ENCODE measurements at regions not wholly inside any gene's neighbourhood (a gene's known extent, or its start where the extent isn't known, plus 50 kb on each side); places are given as distances from the start of the nearest gene placed in this dataset.
A peak's percentile ranks its signal among the peaks of the same experiment; 100 is the strongest.

DNA sequence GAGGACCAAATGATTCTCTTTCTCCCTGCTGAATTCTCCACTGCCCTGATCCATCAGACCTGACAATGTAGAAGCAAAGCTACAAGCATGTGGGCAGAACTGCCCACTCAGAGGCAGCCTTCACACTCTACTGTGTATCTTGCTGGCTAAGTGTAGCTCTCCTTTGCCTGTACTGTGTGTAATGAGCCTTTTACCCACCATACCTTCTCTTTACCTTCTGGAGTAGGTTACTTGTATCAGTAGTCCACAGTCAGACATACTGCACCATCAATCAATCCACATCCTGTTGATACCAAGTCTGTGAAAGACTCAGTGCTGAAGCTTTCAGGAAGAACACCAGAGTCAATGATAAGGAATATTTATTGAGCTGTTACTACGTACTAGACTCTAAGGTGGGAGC, 440.7 kb upstream of the ARHGEF26 start:
- Histone ChIP-seq H3K79me2 (ENCODE audit: insufficient read depth, low read length) (no peaks in the 10 kb centered on the region), H3K36me3 (replicated peaks in 1 of 2; ENCODE audit: control insufficient read depth in 1 of 2, insufficient read depth in 2 of 2, low read length in 2 of 2) (no peaks in the 10 kb centered on the region), H4K20me1 (ENCODE audit: insufficient read depth, low read length) (no peaks in the 10 kb centered on the region), H3K4me1 (ENCODE audit: control insufficient read depth in 1 of 2, insufficient read depth in 2 of 2, low read length in 2 of 2) (peaks cover 15 to 21% of the 10 kb centered on the region in 2 donors), H3K4me3 (replicated peaks in 1 of 3; ENCODE audit: low read depth in 2 of 3, low read length in 3 of 3) (no peak overlapping the region), H3K4me2 (replicated peaks; ENCODE audit: extremely low read depth, low read length, poor library complexity, severe bottlenecking) (no peak overlapping the region), H3K9ac (ENCODE audit: insufficient read depth, low read length, poor library complexity, severe bottlenecking) (no peak overlapping the region), H2AFZ (ENCODE audit: insufficient read depth, low read depth, low read length, poor library complexity, severe bottlenecking) (no peak overlapping the region), H3K27ac (ENCODE audit: low read depth in 1 of 2, low read length in 2 of 2) (peak overlapping the region in 1 of 2 donors; percentile 50), H3K27me3 (ENCODE audit: control insufficient read depth in 2 of 2, insufficient read depth in 2 of 2, low read length in 2 of 2) (no peaks in the 10 kb centered on the region), H3K9me3 (replicated peaks in 1 of 2; ENCODE audit: control insufficient read depth in 1 of 2, insufficient read depth in 1 of 2, low read length in 2 of 2) (no peaks in the 10 kb centered on the region)
- no peaks in the 10 kb centered on the region for H3K27me3 Mint-ChIP-seq (ENCODE audit: low read depth in 3 of 3)
- TF ChIP-seq, protein P1, sequence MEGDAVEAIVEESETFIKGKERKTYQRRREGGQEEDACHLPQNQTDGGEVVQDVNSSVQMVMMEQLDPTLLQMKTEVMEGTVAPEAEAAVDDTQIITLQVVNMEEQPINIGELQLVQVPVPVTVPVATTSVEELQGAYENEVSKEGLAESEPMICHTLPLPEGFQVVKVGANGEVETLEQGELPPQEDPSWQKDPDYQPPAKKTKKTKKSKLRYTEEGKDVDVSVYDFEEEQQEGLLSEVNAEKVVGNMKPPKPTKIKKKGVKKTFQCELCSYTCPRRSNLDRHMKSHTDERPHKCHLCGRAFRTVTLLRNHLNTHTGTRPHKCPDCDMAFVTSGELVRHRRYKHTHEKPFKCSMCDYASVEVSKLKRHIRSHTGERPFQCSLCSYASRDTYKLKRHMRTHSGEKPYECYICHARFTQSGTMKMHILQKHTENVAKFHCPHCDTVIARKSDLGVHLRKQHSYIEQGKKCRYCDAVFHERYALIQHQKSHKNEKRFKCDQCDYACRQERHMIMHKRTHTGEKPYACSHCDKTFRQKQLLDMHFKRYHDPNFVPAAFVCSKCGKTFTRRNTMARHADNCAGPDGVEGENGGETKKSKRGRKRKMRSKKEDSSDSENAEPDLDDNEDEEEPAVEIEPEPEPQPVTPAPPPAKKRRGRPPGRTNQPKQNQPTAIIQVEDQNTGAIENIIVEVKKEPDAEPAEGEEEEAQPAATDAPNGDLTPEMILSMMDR (IDR thresholded peaks at IDR 0.05) = no peak
- peaks cover 0 to 6% (median under 1%) of the 10 kb centered on the region in 7 donors for H3K9me3 Mint-ChIP-seq
- peak overlapping the region in 1 of 7 donors; percentile 25 for H3K27ac Mint-ChIP-seq
- DNase-seq = no peak
- intact Hi-C loops (cut with micrococcal nuclease) = no loop called here
- WGBS (ENCODE audit: insufficient coverage) = no CpG with 5 or more reads among the region's 1 CpG
- no peaks in the 10 kb centered on the region for H3K36me3 Mint-ChIP-seq
- no peak overlapping the region for H3K4me3 Mint-ChIP-seq
- H3K4me1 Mint-ChIP-seq = peaks cover 20% of the 10 kb centered on the region

DNA sequence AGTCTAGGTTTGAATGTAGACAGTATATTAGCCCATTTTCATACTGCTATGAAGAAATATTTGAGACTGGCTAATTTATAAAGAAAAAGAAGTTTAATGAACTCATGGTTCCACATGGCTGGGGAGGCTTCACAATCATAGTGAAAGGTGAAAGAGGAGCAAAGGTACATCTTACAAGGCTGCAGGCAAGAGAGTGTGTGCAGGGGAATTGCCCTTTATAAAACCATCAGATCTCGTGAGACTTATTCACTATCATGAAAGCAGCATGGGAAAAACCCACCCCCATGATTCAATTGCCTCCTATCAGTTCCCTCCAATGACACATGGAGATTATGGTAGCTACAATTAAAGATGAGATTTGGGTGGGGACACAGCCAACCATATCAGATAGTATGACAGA, 440.1 kb upstream of the ARHGEF26 start:
- no peak for DNase-seq
- Histone ChIP-seq H3K36me3 (replicated peaks in 1 of 2; ENCODE audit: control insufficient read depth in 1 of 2, insufficient read depth in 2 of 2, low read length in 2 of 2) (no peaks in the 10 kb centered on the region), H3K4me3 (replicated peaks in 1 of 3; ENCODE audit: low read depth in 2 of 3, low read length in 3 of 3) (no peak overlapping the region), H3K27ac (ENCODE audit: low read depth in 1 of 2, low read length in 2 of 2) (no peak overlapping the region), H4K20me1 (ENCODE audit: insufficient read depth, low read length) (no peaks in the 10 kb centered on the region), H2AFZ (ENCODE audit: insufficient read depth, low read depth, low read length, poor library complexity, severe bottlenecking) (no peak overlapping the region), H3K9me3 (replicated peaks in 1 of 2; ENCODE audit: control insufficient read depth in 1 of 2, insufficient read depth in 1 of 2, low read length in 2 of 2) (no peaks in the 10 kb centered on the region), H3K9ac (ENCODE audit: insufficient read depth, low read length, poor library complexity, severe bottlenecking) (no peak overlapping the region), H3K4me1 (ENCODE audit: control insufficient read depth in 1 of 2, insufficient read depth in 2 of 2, low read length in 2 of 2) (peaks cover 15 to 21% of the 10 kb centered on the region in 2 donors), H3K79me2 (ENCODE audit: insufficient read depth, low read length) (no peaks in the 10 kb centered on the region), H3K27me3 (ENCODE audit: control insufficient read depth in 2 of 2, insufficient read depth in 2 of 2, low read length in 2 of 2) (no peaks in the 10 kb centered on the region), H3K4me2 (replicated peaks; ENCODE audit: extremely low read depth, low read length, poor library complexity, severe bottlenecking) (no peak overlapping the region)
- intact Hi-C loops (cut with micrococcal nuclease) = no loop called here
- peaks cover 20% of the 10 kb centered on the region for H3K4me1 Mint-ChIP-seq
- H3K27me3 Mint-ChIP-seq (ENCODE audit: low read depth in 3 of 3) = no peaks in the 10 kb centered on the region
- no CpG with 5 or more reads among the region's 1 CpG for WGBS (ENCODE audit: insufficient coverage)
- TF ChIP-seq, protein P1 (IDR thresholded peaks at IDR 0.05) = no peak
- H3K4me3 Mint-ChIP-seq = no peak overlapping the region
- no peak overlapping the region for H3K27ac Mint-ChIP-seq
- no peaks in the 10 kb centered on the region for H3K36me3 Mint-ChIP-seq
- peaks cover 0 to 6% (median 0%) of the 10 kb centered on the region in 7 donors for H3K9me3 Mint-ChIP-seq

Measured in CD14-positive monocyte (primary cell).